ENCODE measurements at regions not wholly inside any gene's neighbourhood (a gene's known extent, or its start where the extent isn't known, plus 50 kb on each side); places are given as distances from the start of the nearest gene placed in this dataset.

- TF ChIP-seq POLR2AphosphoS5 (IDR thresholded peaks at IDR 0.05; ENCODE audit: low read depth) (no peak), CTCF (conservative IDR thresholded peaks at IDR 0.05; ENCODE audit: low read depth in 2 of 2) (no peak), EZH2 (IDR thresholded peaks at IDR 0.05; ENCODE audit: low read depth, unreplicated experiment) (no peak), JUNB (IDR thresholded peaks at IDR 0.05; ENCODE audit: unreplicated experiment) (no peak), REST (IDR thresholded peaks at IDR 0.05; ENCODE audit: unreplicated experiment) (no peak), CREB1 (CRISPR knock-in tag; IDR thresholded peaks at IDR 0.05; ENCODE audit: low read depth) (no peak), EZH2phosphoT487 (IDR thresholded peaks at IDR 0.05; ENCODE audit: unreplicated experiment) (no peak), ZNF462 (CRISPR knock-in tag; IDR thresholded peaks at IDR 0.05) (no peak), ZNF114 (CRISPR knock-in tag; IDR thresholded peaks at IDR 0.05) (no peak), ETS1 (IDR thresholded peaks at IDR 0.05) (no peak)
Observed at GRCh38 chr5:135709208-135709575, 125.3 kb upstream of the SLC25A48 start.
